Neural crest cell (in vitro differentiated cells): ENCODE measurements at regions not wholly inside any gene's neighbourhood (a gene's known extent, or its start where the extent isn't known, plus 50 kb on each side); places are given as distances from the start of the nearest gene placed in this dataset.
"Not testable (repeated sequence)": the region's sequence is repeated elsewhere in the genome, so short reads cannot be mapped to it uniquely, and the experiment has no call there.

Source experiments
- DNase-seq: peaks from one replicate; pipeline ENCODE4 v3.0.0; 2021; ENCODE audit warnings: low read depth, mixed read lengths, low spot score
- H3K27ac Mint-ChIP-seq: one replicate; pipeline ENCODE4 v1.8.0; 2021; ENCODE audit warnings: mild to moderate bottlenecking, mixed read lengths; ENCODE audit not compliant: unreplicated experiment
- H3K27me3 Mint-ChIP-seq: 2 replicates; pipeline ENCODE4 v1.8.0; 2021; ENCODE audit warnings: low read depth, mild to moderate bottlenecking, mixed read lengths
- H3K36me3 Mint-ChIP-seq: 2 replicates; pipeline ENCODE4 v1.8.0; 2021; ENCODE audit warnings: low read depth, mild to moderate bottlenecking, mixed read lengths
- H3K4me1 Mint-ChIP-seq: 2 replicates; pipeline ENCODE4 v1.8.0; 2021; ENCODE audit warnings: mixed read lengths
- H3K4me3 Mint-ChIP-seq: one replicate; pipeline ENCODE4 v1.8.0; 2021; ENCODE audit warnings: mild to moderate bottlenecking, mixed read lengths
- H3K9me3 Mint-ChIP-seq: 2 replicates; pipeline ENCODE4 v1.8.0; 2021; ENCODE audit warnings: mixed read lengths
- CTCF ChIP-seq: fragments of 200-600 bp; sonication (generic); conservative IDR thresholded peaks from 2 replicates; pipeline ENCODE4 v1.5.0; 2021; ENCODE audit warnings: antibody characterized with exemption, mild to moderate bottlenecking

DNA sequence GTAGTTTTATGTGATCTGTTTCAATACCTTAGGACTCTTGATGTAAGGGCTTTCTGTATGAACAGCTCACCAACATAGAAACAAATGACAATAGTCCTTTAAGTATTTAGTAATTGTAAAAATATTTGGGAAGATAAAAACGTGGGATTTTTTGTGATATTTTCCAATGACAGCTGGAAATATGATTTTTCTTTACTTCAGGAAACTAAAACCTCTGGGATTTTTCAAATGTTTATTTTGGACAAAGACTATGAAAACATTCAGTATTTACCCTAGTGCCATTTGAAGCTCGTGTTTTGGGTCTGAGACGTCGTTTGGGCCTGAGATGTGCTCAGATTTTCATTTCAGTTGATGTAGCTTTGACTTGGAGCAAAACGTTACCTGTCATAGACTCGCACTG, 240.0 kb downstream of the BMP4 start:
- no peak overlapping the region for H3K27ac Mint-ChIP-seq
- TF ChIP-seq CTCF: no peak
- H3K9me3 Mint-ChIP-seq: peaks cover 12% of the 10 kb centered on the region
- no peak for DNase-seq
- H3K36me3 Mint-ChIP-seq: peaks cover 7% of the 10 kb centered on the region
- H3K4me3 Mint-ChIP-seq: no peak overlapping the region
- peaks cover 4% of the 10 kb centered on the region for H3K27me3 Mint-ChIP-seq
- no peaks in the 10 kb centered on the region for H3K4me1 Mint-ChIP-seq

GRCh38 chr14:53715193-53715721, 241.4 kb downstream of the BMP4 start:
- no peak for TF ChIP-seq CTCF
- H3K4me1 Mint-ChIP-seq: no peaks in the 10 kb centered on the region
- H3K27me3 Mint-ChIP-seq: peaks cover 4% of the 10 kb centered on the region
- DNase-seq: no peak
- no peak overlapping the region for H3K4me3 Mint-ChIP-seq
- peaks cover 7% of the 10 kb centered on the region for H3K36me3 Mint-ChIP-seq
- no peak overlapping the region for H3K27ac Mint-ChIP-seq
- H3K9me3 Mint-ChIP-seq: peaks cover 8% of the 10 kb centered on the region

- Mint-ChIP-seq H3K27me3 (no peaks in the 10 kb centered on the region), H3K9me3 (peaks cover 3% of the 10 kb centered on the region), H3K4me3 (no peak overlapping the region), H3K4me1 (no peaks in the 10 kb centered on the region), H3K27ac (no peak overlapping the region), H3K36me3 (peaks cover 1% of the 10 kb centered on the region)
- DNase-seq: no peak
- TF ChIP-seq CTCF: no peak
Measured at GRCh38 chr14:53714495-53715192, 242.0 kb downstream of the BMP4 start.

DNA sequence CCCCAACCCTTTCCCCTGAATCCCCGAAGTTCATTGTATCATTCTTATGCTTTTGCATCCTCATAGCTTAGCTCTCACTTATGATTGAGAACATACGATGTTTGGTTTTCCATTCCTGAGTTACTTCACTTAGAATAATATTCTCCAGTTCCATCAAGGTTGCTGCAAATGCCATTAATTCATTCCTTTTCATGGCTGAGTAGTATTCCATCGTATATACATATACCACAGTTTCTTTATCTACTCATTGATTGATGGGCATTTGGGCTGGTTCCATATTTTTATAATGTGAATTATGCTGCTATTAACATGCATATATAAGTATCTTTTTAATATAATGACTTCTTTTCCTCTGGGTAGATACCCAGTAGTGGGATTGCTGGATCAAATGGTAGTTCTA, 243.7 kb downstream of the BMP4 start:
- H3K36me3 Mint-ChIP-seq, H3K9me3 Mint-ChIP-seq, DNase-seq, H3K4me3 Mint-ChIP-seq, H3K27ac Mint-ChIP-seq, H3K27me3 Mint-ChIP-seq, H3K4me1 Mint-ChIP-seq: not testable (repeated sequence)

DNA sequence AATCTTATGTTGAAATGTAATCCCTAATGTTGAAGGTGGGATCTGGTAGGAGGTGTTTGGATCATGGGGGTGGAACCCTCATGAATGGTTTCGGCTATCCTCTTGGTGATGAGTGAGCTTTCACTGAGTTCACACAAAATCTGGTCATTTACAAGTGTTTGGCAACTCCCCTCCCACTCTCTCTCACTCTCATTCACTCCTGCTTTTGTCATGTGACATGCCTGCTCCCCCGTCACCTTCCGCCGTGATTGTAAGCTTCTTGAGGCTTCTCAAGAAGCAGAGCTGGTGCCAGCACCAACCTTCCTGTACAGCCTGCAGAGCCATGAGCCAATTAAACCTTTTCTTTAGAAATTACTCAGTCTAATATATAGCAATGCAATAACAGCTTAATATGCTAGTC, 245.4 kb downstream of the BMP4 start:
- no peak for DNase-seq
- Mint-ChIP-seq H3K4me3 (no peak overlapping the region), H3K27me3 (no peaks in the 10 kb centered on the region), H3K4me1 (no peaks in the 10 kb centered on the region), H3K27ac (no peak overlapping the region), H3K9me3 (peaks cover 2% of the 10 kb centered on the region), H3K36me3 (no peaks in the 10 kb centered on the region)
- no peak for TF ChIP-seq CTCF

DNA sequence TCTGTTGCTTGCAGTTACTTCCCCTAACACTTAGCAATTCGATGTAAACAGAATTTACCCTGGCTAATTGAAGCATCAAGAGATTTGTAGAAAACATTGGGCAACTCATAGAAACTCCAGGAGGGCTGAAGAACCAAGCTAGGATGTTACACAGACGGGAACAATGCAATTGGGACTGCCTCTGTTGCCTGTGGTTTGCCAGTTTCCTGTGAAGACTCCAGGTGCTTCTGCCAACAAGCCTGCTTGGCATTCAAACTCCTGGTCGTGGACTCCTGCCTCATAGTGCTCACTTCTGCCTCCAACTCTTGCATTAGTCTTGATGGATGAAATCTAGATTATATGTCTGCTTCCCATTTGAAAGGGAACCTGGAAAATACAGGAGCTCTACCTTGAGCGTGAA, 246.0 kb downstream of the BMP4 start:
- Mint-ChIP-seq H3K4me3 (no peak overlapping the region), H3K9me3 (peaks cover 2% of the 10 kb centered on the region), H3K27ac (no peak overlapping the region), H3K27me3 (no peaks in the 10 kb centered on the region), H3K36me3 (no peaks in the 10 kb centered on the region), H3K4me1 (no peaks in the 10 kb centered on the region)
- DNase-seq: no peak
- TF ChIP-seq CTCF: no peak
